ENCODE measurements at regions not wholly inside any gene's neighbourhood (a gene's known extent, or its start where the extent isn't known, plus 50 kb on each side); places are given as distances from the start of the nearest gene placed in this dataset.

DNA sequence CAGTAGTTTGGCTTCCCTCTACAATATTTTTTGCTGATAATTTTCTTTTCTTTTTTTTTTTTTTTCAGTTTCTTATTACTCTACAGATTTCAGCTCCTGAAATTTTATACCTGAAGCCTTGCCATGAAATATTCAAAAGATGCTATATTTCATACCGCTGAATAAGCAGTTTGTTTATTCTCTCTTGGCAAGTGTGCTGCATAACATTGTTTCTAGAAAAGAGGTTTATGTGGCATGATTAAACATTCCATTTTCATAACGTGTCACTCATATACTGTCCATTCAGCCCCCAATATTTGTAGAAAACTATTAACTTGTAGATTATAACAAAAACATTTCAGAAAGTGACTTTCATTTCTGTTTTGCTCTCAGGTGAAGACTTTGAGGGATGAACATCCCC is 174.4 kb upstream of the NOX3 start:
- H3K4me1 ChIP-seq (ENCODE audit: control insufficient read depth in 1 of 2, insufficient read depth in 2 of 2, low read length in 2 of 2): no peaks in the 10 kb centered on the region
- TF ChIP-seq JUND (IDR thresholded peaks at IDR 0.05) (no peak), ELF1 (IDR thresholded peaks at IDR 0.05; ENCODE audit: borderline replicate concordance, low read depth) (no peak), ZNF274 (IDR thresholded peaks at IDR 0.05; ENCODE audit: low read depth, low read length) (no peak), EZH2phosphoT487 (IDR thresholded peaks at IDR 0.05; ENCODE audit: borderline replicate concordance) (no peak), CBX3 (IDR thresholded peaks at IDR 0.05; ENCODE audit: low read depth) (no peak), REST (IDR thresholded peaks at IDR 0.05; ENCODE audit: low read depth) (no peak), SP1 (IDR thresholded peaks at IDR 0.05; ENCODE audit: low read depth) (no peak), EZH2 (IDR thresholded peaks at IDR 0.05) (no peak), SRF (IDR thresholded peaks at IDR 0.05; ENCODE audit: low read depth) (no peak), MAX (IDR thresholded peaks at IDR 0.05) (no peak), POLR2AphosphoS5 (IDR thresholded peaks at IDR 0.05; ENCODE audit: low read depth, low read length) (no peak)
- TF ChIP-seq, protein P1, sequence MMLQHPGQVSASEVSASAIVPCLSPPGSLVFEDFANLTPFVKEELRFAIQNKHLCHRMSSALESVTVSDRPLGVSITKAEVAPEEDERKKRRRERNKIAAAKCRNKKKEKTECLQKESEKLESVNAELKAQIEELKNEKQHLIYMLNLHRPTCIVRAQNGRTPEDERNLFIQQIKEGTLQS (IDR thresholded peaks at IDR 0.05): no peak
- TF ChIP-seq, protein P2, sequence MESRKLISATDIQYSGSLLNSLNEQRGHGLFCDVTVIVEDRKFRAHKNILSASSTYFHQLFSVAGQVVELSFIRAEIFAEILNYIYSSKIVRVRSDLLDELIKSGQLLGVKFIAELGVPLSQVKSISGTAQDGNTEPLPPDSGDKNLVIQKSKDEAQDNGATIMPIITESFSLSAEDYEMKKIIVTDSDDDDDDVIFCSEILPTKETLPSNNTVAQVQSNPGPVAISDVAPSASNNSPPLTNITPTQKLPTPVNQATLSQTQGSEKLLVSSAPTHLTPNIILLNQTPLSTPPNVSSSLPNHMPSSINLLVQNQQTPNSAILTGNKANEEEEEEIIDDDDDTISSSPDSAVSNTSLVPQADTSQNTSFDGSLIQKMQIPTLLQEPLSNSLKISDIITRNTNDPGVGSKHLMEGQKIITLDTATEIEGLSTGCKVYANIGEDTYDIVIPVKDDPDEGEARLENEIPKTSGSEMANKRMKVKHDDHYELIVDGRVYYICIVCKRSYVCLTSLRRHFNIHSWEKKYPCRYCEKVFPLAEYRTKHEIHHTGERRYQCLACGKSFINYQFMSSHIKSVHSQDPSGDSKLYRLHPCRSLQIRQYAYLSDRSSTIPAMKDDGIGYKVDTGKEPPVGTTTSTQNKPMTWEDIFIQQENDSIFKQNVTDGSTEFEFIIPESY (IDR thresholded peaks at IDR 0.05; ENCODE audit: extremely low read depth, insufficient replicate concordance, low read length): no peak
- H4K20me1 ChIP-seq (ENCODE audit: insufficient read depth): no peaks in the 10 kb centered on the region
- H3K27me3 ChIP-seq (ENCODE audit: insufficient read depth, low read length): no peaks in the 10 kb centered on the region
- no peaks in the 10 kb centered on the region for H3K9me3 ChIP-seq (ENCODE audit: control insufficient read depth in 1 of 2, insufficient read depth in 1 of 2, low read depth in 1 of 2, low read length in 2 of 2)
- H3K27ac ChIP-seq (ENCODE audit: low read depth, low read length): no peak overlapping the region
- no peak overlapping the region for H2AFZ ChIP-seq (ENCODE audit: low read depth, low read length, poor library complexity, severe bottlenecking)
- ChIA-PET POLR2A (no interaction called here), RAD21 (ENCODE audit: low non-redundant PET in 1 of 2, low total read pairs in 2 of 2, uncharacterized antibody in 2 of 2, unreplicated experiment in 2 of 2) (no interaction called here), CTCF (no interaction called here)
- DNase-seq (ENCODE audit: low read depth, low spot score): no peak
- H3K9ac ChIP-seq (ENCODE audit: low read length): no peak overlapping the region
- no TSS peak for BruUV-seq (replicated peaks)
- no peak overlapping the region for H3K4me3 ChIP-seq (replicated peaks in 1 of 2; ENCODE audit: low read depth in 1 of 2, low read length in 2 of 2)
- no peaks in the 10 kb centered on the region for H3K79me2 ChIP-seq (ENCODE audit: insufficient read depth, low read length)
- no peak for ATAC-seq
- intact Hi-C loops (cut with micrococcal nuclease): no loop called here
- no peaks in the 10 kb centered on the region for H3K9me2 ChIP-seq (ENCODE audit: insufficient read depth)
- no peak overlapping the region for H3K4me2 ChIP-seq (ENCODE audit: low read length)
- no peaks in the 10 kb centered on the region for H3K36me3 ChIP-seq (ENCODE audit: control insufficient read depth in 1 of 2, insufficient read depth in 2 of 2, low read length in 2 of 2)
